EH (cell line): ENCODE measurements at regions not wholly inside any gene's neighbourhood (a gene's known extent, or its start where the extent isn't known, plus 50 kb on each side); places are given as distances from the start of the nearest gene placed in this dataset.
"Not testable (repeated sequence)": the region's sequence is repeated elsewhere in the genome, so short reads cannot be mapped to it uniquely, and the experiment has no call there.

Source experiments
- DNase-seq: peaks from one replicate; pipeline ENCODE4 v3.0.0-alpha.2; 2015; ENCODE audit warnings: low read depth

DNA sequence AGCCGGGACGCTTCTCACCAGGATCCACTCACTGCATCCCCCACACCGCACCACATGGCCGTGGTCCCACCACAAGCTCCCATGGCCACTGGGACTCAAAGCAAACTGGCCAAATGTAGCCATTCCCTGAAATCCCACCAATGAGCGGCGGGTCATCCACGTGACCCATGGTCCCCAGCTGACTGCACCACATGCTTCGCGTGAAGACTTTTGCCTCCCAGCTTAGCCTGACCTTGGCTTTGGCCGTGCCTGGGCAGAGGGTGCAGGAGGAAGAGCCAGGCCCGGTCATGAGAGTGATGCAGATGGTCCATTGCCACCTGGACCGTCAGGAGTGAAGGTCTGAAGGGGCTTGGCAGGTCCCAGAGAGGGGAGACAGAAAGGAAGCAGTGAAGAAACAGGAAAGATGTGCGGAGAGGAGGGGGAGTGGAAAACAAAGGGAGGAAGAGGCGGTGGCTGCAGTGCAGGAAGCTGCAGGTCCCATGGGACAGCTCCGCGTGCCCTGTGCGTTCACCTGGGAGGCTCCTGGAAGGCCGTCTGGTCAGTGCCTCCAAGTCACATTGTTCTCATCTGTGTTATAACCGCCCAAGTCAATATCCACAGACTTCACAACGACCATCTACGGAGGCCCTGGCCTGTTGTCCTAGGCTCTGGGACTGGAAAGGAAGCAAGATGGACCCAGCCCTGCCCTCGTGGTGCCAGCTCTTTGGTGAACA is 167.8 kb upstream of the AJAP1 start:
- no peak for DNase-seq

DNA sequence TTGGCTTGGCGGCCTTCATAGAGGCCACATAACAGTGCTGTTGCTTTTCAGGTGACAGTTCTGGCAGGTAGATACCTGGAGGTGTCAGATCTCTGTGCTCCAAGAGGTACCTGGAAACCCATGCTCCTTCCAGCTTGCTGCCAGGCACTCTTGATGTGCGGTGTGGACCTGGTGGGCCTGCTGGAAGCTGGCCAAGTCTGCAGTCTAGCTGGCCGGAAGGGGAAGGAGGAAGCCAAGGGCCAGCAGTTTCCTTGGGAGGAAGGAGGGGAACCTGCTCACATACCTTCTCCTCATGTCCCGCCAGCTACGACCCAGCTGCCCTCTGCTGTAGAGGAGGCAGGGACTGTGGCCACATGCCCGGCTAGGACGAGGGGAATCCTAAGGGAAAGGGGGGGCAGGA is 166.4 kb upstream of the AJAP1 start:
- no peak for DNase-seq

DNA sequence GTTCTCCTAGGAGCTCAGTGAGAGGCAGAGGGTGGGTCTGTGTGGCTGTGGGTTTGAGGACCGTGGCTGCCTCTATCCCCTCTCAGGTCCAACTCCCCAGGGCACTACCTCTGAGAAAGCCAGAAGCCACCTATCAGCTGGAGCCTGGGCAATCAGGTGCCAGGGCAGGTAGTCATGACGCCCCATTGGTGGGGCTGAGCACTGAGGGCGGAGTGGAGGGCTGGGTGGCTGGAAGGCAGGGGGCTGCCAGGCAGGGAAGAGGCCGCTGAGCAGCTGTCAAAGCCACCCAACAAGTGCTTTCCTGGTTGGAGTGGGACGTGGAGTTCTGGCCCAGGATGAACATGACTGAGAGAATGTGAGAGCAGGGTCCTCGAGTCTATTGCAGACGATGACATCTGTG is 164.9 kb upstream of the AJAP1 start:
- DNase-seq, result no peak

DNA sequence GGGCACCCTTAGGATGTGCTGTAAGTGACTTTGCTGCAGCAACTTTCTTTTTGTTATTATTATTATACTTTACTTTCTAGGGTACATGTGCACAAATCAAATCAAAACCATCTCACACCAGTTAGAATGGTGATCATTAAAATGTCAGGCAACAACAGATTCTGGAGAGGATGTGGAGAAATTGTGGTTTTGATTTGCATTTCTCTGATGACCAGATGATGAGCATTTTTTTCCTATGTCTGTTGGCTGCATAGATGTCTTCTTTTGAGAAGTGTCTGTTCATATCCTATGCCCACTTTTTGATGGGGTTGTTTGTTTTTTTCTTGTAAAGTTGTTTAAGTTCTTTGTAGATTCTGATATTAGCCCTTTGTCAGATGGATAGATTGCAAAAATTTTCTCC is 164.4 kb upstream of the AJAP1 start:
- DNase-seq, result not testable (repeated sequence)

DNA sequence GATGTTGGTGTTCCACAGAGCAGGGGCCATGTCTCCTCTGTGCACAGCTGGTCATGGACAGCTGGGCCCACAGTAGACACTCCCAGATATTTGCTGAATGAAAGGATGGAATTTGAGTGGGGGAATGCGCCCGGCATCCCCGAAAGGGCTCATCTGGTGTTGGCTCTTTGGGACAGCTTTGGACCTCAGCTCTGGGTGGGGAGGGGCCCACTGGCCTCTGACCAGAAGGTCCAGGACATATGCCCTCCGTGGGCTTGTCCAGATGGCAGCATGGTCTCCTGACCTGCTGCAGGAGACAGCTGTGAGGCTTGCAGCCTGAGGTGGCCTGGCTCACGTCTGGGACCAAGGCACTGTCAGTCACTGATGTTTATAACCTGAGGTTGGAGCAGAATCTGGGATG is 160.4 kb upstream of the AJAP1 start:
- DNase-seq, result no peak

DNA sequence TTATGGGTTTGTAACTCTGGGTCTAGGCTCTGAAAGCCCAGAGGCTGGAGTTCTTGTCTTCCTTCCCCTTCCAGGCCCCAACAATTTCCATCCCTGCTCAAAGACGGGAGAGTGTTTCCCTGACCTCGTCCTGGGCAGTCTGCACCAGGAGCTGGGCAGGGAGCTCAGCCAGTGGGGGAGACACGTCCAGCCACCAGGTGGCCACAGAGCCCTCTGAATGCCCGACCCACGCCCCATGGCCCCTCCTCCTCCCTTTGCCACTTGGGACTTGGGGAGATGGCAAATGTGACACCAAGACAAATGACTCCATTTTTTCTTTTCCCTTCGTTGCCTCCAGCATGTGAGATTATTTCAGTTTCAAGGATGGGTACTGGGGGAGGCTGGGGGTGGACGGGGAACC is 159.9 kb upstream of the AJAP1 start:
- DNase-seq, result no peak

DNA sequence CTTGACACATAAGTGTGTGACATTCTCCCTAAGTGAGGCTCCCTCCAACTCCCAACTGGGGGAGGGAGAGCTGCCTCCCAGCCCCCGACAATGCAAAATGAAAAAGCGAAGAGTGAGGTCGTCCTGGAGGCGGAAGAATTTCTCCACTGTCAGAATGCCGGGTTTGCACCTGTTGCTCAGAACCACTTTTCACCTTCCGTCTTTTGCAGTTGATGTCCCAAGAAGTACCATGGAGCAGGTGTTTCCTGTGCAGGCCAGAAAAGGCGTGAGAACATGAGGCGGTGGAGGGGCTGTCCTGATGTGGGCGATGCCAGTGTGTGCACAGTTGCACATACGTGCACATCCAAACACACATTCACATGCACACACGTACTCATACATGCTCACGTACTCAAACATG is 158.6 kb upstream of the AJAP1 start:
- DNase-seq, result no peak

DNA sequence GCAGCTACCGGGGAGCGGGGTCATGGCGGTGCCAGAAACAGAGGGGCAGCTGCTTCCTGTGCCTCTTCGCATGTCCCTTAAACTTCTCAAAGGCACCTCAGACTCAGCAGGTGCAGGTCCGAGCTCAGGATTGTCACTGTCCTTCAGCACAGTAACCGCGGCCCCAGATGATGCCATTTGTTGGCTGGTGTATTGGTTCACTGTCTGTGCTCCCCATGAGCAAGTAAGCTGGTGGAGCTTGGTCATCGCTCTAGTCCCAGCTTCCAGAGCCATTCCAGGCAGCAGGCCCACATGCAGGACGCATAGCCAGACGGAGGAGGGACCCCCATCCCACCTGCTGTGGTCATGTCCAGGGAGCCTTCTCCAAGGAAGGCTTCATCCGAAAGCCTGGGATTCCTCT is 154.0 kb upstream of the AJAP1 start:
- DNase-seq, result no peak

DNA sequence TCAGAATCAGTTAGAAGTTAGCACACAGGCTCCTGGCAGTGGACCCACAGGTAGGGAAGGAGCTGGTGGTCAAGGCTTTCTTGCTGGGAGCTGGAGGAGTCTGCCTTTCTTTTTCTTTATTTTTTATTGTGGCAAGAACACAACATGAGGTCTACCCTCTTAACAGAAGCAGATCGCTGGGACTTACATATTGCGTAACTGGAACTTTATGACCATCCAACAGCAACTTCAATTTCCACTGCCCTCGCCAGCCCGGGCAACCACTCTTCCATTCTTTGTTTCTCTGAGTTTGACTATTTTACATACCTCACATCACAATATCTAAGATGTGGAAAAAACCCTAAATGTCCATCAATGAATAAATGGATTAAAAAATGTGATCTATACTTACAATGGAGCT is 147.8 kb upstream of the AJAP1 start:
- DNase-seq, result no peak

DNA sequence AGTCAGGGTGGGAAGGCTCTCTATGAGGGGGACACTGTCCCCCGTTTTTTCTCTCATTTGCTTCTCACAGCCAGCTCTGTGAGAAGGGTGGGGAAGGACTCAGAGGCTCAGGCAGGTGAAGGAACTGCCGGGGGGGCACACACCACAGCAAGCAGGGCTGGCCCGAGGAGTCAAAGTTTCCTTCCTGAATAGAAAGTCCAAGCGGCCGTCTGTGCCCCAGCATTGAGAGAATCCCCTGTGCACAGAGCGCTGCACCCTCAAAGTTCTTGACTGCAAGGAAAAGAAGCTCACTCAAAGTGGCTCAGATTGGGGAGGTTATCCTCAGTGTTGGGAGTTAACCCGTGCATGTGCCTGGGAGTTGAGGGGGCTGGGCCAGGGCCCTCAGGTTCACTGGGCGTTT is 145.2 kb upstream of the AJAP1 start:
- no peak for DNase-seq

DNA sequence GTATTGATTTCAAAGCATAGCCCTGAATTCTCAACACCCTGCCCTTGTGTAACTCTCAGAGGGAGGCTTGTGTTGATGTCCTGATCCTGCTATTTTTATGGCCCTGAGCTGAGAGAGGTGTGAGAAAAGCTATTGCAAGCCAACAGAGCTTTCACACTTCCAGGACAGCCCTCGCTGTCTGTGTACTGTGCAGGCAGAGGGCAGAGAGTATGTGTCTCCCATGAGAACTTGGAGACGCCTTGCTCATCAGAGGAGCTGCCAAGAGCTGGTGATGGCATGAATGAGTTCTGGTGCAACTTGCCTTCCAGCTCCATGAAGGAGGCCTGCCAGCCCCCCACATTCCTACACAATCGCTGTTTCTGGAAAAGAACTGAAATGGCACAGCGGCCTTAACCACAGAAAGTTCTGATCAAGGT is 144.1 kb upstream of the AJAP1 start:
- DNase-seq, result no peak

DNA sequence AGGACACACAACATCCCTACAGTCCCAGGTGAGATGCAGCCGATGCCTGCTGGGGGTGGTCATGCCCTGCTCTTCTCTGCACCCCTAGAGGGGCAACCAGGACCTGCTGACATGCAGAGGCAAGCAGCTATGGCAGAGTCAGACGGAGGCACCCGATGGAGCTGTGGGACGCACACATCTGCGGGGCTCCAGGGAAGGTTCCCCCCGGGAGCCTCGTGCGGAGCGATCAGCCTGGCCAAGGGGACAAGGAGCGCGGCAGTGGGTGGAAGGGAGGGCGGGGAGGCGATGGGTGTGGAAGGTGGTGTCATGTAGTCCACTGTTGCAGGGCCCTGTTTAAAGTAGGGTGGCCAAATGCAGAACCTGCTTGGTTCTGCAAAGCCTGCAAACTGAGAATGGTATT is 143.0 kb upstream of the AJAP1 start:
- no peak for DNase-seq

DNA sequence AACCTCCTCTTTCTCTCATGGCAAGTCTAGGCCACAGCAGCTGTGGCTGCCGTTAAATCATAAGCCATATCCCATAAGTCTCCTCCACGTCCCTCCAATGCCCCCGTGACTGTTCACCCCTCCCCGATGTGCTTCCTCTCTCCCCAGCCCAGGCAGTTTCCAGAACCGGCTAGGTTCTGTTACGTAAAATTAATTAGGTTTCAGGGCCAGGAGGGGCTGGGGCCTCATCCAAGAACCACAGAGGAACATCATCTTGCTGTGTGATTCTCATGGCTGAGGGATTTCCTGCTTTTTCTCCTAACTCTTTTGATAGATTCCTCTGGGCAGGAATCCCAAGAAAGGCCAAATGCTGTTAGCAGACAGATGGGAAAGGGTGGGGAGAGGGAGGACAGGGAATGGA is 141.8 kb upstream of the AJAP1 start:
- no peak for DNase-seq

DNA sequence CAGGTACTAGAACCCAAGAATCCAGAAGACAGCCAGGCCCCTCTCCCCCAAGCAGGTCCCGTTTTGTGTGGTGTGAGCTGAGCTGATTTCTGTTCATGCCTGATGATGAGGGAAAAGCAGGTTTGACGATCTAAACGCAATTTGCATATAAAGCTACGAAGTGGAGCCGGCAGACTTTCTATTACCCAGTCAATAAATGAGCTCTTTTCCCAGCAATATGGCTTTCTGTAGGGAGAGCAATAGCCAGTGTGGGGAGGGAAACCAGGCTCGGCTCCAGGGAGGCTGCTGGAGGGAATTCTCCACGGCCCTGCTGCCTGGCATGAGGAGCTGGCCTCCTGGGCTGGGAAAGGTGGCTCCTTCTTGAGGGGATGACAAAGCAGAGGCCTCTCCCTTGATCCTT is 140.7 kb upstream of the AJAP1 start:
- no peak for DNase-seq

DNA sequence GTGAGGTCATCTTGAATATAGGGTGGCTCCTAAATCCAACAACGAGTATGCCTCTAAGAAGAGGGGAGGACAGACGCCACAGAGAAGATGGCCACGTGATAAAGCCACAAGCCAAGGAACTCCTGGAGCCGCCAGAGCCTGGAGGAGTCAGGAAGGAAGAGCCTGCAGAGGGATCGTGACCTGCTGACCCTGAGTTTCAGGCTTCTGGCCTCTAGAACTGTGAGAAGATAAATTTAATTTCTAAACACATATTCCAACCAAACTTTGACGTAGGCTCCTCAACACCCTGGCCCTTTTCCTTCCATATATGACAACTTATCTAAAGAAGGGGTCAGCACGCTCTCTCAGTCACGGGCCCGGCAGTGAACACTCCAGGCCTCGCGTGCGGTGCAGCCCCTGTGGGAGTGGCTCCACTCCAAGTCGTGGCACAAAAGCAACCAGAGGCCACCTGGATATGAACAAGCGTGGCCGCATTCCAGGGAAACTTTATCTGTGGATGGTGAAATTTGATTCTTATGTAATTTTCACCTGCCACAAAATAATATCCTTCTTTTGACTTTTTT is 138.6 kb upstream of the AJAP1 start:
- DNase-seq, result no peak

DNA sequence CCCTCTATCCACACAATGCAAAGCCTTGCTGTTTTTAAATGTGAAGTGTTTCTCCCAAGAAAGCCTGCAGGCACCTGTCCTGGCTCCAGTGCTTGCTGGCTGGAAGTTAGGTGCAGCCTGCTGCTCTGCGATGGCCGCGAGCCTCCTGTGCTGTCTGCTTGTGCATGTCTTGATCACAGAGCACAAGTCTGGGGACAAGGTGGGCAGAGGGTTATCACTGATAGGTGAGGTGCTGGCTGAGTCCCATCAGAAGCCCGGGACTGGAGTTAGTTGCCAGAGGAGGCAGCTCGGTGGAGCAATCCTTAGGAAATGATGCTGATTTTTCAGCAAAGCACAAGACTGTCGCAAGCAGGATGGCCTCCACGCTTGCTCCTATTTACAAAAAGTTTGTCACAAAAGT is 137.8 kb upstream of the AJAP1 start:
- DNase-seq, result no peak

DNA sequence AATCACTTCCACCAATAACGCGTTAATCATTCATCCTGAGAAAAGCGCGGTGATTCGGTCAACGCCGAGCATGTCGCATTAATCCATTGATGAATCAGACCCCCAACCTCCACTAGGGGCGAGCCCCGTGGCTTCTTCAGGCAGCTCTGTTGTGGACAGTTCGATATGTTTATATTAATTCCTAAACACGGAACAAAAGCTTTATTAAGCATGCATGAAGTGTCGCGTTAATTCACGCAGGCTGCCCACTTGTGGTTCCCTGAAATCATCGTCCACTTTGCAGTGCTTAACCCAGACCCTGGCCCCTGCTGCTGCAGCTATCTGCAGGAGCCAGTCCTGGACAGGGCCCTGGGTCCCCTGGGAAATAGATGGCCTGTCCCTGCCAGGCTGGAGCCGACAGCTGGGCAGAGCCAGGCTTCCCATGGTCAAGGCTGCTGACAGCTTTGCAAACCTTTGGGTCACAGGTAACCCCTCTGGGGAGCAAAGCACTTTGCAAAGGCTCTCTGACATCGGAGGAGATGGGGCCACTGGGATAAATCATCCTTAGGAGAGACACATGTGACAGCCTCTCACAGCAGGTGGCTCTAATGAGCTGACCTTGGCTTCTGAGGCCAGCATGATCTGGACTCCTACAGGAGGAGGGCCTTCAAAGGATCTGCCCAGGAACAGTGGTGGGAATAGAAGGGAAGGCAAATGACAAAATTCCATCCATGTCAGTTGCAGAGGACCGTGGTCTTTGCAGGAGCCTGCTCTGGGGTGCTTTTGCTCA is 137.0 kb upstream of the AJAP1 start:
- no peak for DNase-seq

DNA sequence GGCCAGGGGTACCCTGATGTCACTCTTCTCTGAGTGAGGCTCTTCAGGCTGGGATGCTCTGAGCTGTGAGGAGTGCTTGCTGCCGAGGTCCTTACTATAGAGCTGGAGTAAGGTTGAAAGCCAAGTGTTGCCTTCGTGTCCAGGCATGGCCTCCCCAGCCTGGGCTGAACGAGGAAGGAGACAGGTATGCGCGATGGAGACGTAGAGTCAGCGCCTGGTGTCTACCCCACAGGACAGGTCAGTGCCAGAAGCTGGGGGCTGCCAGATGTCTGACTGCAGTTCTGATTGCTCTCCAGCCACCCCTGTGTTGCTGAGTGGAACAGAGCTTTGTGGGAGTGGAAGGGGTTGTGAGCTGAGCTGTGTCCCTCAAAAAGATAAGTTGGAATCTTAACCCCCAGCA is 135.8 kb upstream of the AJAP1 start:
- no peak for DNase-seq

DNA sequence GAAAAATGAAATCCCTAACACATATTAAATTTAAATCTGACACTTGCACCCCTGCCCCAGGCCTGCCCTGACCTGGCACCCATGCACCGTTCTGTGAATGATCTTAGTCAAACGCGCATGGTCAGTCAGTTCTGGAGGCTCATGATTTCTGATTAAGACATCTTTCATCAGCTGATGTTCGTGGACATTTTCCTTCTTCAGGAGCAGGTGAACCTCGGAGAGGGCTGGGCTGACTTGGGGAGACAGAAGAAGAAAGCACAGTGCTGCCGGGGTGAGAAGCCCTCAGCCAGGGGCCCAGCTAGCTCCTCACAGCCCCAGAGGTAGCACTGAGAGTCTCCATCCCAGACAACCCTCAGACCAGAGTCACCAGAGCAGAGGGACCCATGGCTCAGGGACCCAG is 134.5 kb upstream of the AJAP1 start:
- no peak for DNase-seq

DNA sequence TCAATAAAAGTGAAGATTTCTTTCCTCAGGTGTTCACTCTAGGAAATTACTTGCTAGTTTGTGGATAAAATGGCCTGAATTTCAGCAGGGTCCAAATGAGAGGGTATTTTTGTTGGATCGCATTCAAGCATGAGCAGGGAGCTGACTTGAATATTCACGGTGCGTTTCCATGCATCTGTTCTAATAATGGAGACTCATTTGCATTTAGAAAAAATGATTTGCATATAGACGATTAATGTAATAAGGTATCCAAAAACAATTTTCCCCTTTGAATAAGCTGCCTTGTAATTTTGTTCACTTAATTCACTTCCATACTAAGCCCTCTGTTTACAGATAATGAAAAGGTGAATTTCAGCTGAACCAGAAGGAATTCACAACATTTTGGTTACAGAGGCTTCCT is 130.9 kb upstream of the AJAP1 start:
- no peak for DNase-seq

DNA sequence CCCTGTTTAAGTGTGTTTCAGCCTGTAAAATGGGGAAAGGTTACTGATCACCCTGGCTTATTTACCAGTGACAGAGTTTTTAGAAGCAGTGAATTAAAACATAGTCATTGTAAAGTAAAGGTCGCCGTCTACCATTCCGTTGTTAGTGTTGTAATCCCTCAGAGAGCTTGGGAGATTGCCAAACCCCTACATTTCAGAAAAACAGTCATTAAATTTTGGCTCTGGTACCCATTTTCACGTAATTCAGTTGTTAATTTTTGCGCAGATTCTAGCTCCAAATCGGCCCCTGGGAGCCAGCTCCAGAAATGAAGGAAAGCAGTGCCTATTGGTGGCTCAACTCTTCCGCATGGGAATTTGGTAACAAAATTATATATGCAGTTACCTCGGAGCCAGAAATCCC is 127.7 kb upstream of the AJAP1 start:
- no peak for DNase-seq

DNA sequence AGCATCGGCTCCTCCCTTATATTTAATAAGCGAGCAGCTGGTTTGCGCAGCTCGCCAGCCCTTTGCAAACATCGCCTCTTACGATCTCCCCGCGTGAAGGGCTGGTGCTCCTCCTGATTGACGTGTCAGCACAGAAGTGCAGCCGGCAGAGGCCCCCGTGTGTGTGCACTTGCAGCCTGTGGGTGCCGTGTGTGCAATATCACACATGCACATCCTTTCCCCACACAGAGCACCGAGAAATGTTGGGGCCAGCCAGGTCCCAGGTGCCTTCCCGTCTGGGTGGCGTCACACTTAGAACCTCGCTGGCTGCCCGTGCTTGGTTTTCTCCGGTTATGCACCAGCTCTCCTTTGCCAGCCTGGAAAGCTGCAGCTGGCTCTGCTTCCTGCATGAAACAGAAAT is 126.6 kb upstream of the AJAP1 start:
- no peak for DNase-seq

DNA sequence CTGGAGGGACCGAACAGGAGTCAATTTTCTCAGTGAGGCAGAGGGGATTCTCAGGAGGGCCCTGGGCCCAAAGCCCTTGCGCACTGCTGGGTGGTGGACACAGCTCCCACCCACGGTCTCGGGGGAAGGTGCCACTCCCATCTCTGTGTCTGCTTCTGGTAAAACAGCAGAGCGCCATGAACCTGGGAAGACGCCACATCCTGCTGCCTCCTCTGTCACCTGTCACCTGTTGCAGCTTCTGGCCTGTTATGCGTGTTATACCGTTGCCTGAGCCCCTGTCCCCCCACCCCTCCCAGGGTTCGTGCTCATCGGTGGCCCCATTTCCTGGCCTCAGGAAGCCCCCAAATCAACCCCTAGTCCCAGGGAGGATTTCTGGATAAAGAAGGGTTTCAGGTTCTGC is 125.8 kb upstream of the AJAP1 start:
- no peak for DNase-seq
